ENCODE measurements at regions not wholly inside any gene's neighbourhood (a gene's known extent, or its start where the extent isn't known, plus 50 kb on each side); places are given as distances from the start of the nearest gene placed in this dataset.

GRCh38 chr12:105554223-105554678 is 223.8 kb downstream of the C12orf75 start:
- no peak overlapping the region for H3K27ac ChIP-seq (ENCODE audit: low read depth in 2 of 2, low read length in 2 of 2)
- H3K9ac ChIP-seq (ENCODE audit: low read depth in 1 of 2, low read length in 2 of 2) = no peak overlapping the region
- no peak overlapping the region for H3K4me3 ChIP-seq (ENCODE audit: low read length in 2 of 2)

DNA sequence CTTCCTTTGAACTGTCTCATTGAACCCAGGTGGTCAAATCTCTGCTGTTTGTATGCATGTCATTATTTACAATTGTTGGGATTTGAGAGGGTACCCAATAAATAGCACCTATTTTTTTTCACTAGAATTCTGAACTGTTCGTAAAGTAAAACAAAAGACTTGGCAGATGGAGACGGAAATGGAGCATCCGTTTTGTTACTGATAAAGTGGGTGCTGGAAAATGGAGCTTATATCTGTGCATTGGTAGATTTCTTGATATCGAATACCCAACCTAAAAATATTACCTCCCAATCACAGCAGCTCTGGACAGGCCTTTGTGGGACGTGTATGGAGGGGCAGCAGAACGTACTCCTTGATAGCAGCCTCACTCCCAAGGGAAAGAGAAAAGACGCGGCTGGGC is 224.4 kb downstream of the C12orf75 start:
- no peaks in the 10 kb centered on the region for H3K9me3 ChIP-seq (ENCODE audit: control insufficient read depth in 2 of 2, low read length in 2 of 2)
- H3K27ac ChIP-seq (ENCODE audit: low read depth in 2 of 2, low read length in 2 of 2) = no peak overlapping the region
- no peaks in the 10 kb centered on the region for H3K36me3 ChIP-seq (ENCODE audit: control insufficient read depth in 2 of 2, insufficient read depth in 2 of 2, low read length in 2 of 2)
- no peak overlapping the region for H3K4me3 ChIP-seq (ENCODE audit: low read length in 2 of 2)
- no peaks in the 10 kb centered on the region for H3K27me3 ChIP-seq (ENCODE audit: control insufficient read depth in 2 of 2, insufficient read depth in 2 of 2, low read length in 2 of 2)
- no peaks in the 10 kb centered on the region for H3K4me1 ChIP-seq (ENCODE audit: control insufficient read depth in 2 of 2, insufficient read depth in 2 of 2, low read length in 2 of 2)
- no peak overlapping the region for H3K9ac ChIP-seq (ENCODE audit: low read depth in 1 of 2, low read length in 2 of 2)

More at GRCh38 chr12:105554223-105554678, 223.8 kb downstream of the C12orf75 start:
- Histone ChIP-seq H3K36me3 (ENCODE audit: control insufficient read depth in 2 of 2, insufficient read depth in 2 of 2, low read length in 2 of 2) (no peaks in the 10 kb centered on the region), H3K27me3 (ENCODE audit: control insufficient read depth in 2 of 2, insufficient read depth in 2 of 2, low read length in 2 of 2) (no peaks in the 10 kb centered on the region), H3K4me1 (ENCODE audit: control insufficient read depth in 2 of 2, insufficient read depth in 2 of 2, low read length in 2 of 2) (no peaks in the 10 kb centered on the region), H3K9me3 (ENCODE audit: control insufficient read depth in 2 of 2, low read length in 2 of 2) (no peaks in the 10 kb centered on the region)

- Histone ChIP-seq H3K36me3 (ENCODE audit: control insufficient read depth in 2 of 2, insufficient read depth in 2 of 2, low read length in 2 of 2) (no peaks in the 10 kb centered on the region), H3K4me1 (ENCODE audit: control insufficient read depth in 2 of 2, insufficient read depth in 2 of 2, low read length in 2 of 2) (no peaks in the 10 kb centered on the region), H3K27ac (ENCODE audit: low read depth in 2 of 2, low read length in 2 of 2) (no peak overlapping the region), H3K9ac (ENCODE audit: low read depth in 1 of 2, low read length in 2 of 2) (no peak overlapping the region), H3K9me3 (ENCODE audit: control insufficient read depth in 2 of 2, low read length in 2 of 2) (no peaks in the 10 kb centered on the region), H3K27me3 (ENCODE audit: control insufficient read depth in 2 of 2, insufficient read depth in 2 of 2, low read length in 2 of 2) (no peaks in the 10 kb centered on the region), H3K4me3 (ENCODE audit: low read length in 2 of 2) (no peak overlapping the region)
Observed at GRCh38 chr12:105555556-105556295, 225.2 kb downstream of the C12orf75 start.

DNA sequence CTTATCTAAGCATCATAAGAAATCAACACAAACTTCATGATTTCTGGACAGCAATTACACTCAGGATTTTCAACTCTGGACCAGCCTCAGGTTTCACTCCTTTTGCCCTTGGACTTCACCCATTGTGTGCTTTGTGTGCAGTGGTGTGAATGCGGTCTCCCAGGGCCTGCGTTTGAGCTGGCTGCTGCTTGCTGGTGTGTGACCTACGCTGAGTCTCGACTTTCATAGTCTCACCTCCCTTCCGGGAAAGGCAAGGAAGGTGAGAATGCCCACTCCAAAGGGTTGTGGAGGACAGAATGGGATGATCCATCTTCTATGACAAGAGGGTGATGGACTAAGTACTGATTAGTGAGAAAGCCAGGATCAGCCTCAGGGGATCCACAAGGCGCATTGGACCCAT is 228.8 kb downstream of the C12orf75 start:
- Histone ChIP-seq H3K27me3 (ENCODE audit: control insufficient read depth in 2 of 2, insufficient read depth in 2 of 2, low read length in 2 of 2) (no peaks in the 10 kb centered on the region), H3K4me1 (ENCODE audit: control insufficient read depth in 2 of 2, insufficient read depth in 2 of 2, low read length in 2 of 2) (peaks cover 0 to 7% of the 10 kb centered on the region in 2 donors), H3K9me3 (ENCODE audit: control insufficient read depth in 2 of 2, low read length in 2 of 2) (no peaks in the 10 kb centered on the region), H3K27ac (ENCODE audit: low read depth in 2 of 2, low read length in 2 of 2) (no peak overlapping the region), H3K36me3 (ENCODE audit: control insufficient read depth in 2 of 2, insufficient read depth in 2 of 2, low read length in 2 of 2) (no peaks in the 10 kb centered on the region), H3K9ac (ENCODE audit: low read depth in 1 of 2, low read length in 2 of 2) (no peak overlapping the region), H3K4me3 (ENCODE audit: low read length in 2 of 2) (no peak overlapping the region)

- Histone ChIP-seq H3K27me3 (ENCODE audit: control insufficient read depth in 2 of 2, insufficient read depth in 2 of 2, low read length in 2 of 2) (no peaks in the 10 kb centered on the region), H3K9me3 (ENCODE audit: control insufficient read depth in 2 of 2, low read length in 2 of 2) (no peaks in the 10 kb centered on the region), H3K36me3 (ENCODE audit: control insufficient read depth in 2 of 2, insufficient read depth in 2 of 2, low read length in 2 of 2) (no peaks in the 10 kb centered on the region), H3K27ac (ENCODE audit: low read depth in 2 of 2, low read length in 2 of 2) (no peak overlapping the region), H3K4me3 (ENCODE audit: low read length in 2 of 2) (no peak overlapping the region), H3K9ac (ENCODE audit: low read depth in 1 of 2, low read length in 2 of 2) (no peak overlapping the region), H3K4me1 (ENCODE audit: control insufficient read depth in 2 of 2, insufficient read depth in 2 of 2, low read length in 2 of 2) (peaks cover 0 to 7% of the 10 kb centered on the region in 2 donors)
Observed at GRCh38 chr12:105561546-105562198, 231.2 kb downstream of the C12orf75 start.

DNA sequence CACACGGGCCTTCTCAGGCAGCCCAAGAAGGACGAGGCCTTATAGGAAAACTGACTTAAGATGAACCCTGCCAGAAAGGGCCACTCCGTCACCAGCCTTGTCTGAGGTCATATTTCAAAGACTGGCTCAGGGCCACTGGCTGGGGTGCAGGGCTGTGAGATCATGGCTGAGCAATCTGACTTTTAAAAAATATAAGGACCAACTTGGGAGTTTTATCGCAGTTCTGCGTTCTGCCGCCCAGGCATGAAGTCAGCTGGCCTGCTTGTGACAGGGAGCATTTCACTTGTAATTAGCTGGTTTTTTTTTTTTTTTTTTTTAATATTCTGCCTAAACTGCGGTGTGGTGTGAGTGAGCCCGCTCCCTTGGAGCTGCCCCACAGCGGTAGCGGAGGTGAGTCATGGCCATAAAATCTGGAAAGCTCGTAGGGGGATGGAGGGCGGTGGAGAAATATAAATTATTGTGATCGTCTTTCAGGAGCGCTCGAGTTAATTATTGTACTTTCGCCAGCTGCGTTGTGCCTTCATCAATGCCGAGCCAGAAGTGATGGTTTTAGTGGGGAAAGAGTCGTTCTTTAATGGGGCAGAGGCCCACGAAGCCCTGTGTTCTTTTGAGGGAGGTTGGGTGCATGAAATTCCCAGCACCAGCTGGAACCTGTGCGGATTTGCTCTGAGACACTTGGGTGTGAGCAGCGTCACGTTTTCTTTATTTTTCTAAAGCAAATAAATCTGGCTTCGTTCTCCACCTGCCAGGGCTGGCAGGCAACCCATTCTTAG is 231.9 kb downstream of the C12orf75 start:
- Histone ChIP-seq H3K27ac (ENCODE audit: low read depth in 2 of 2, low read length in 2 of 2) (no peak overlapping the region), H3K9ac (ENCODE audit: low read depth in 1 of 2, low read length in 2 of 2) (no peak overlapping the region), H3K4me1 (ENCODE audit: control insufficient read depth in 2 of 2, insufficient read depth in 2 of 2, low read length in 2 of 2) (peaks cover 0 to 7% of the 10 kb centered on the region in 2 donors), H3K9me3 (ENCODE audit: control insufficient read depth in 2 of 2, low read length in 2 of 2) (no peaks in the 10 kb centered on the region), H3K27me3 (ENCODE audit: control insufficient read depth in 2 of 2, insufficient read depth in 2 of 2, low read length in 2 of 2) (no peaks in the 10 kb centered on the region), H3K4me3 (ENCODE audit: low read length in 2 of 2) (peak overlapping the region; percentile 20 to 22), H3K36me3 (ENCODE audit: control insufficient read depth in 2 of 2, insufficient read depth in 2 of 2, low read length in 2 of 2) (no peaks in the 10 kb centered on the region)

DNA sequence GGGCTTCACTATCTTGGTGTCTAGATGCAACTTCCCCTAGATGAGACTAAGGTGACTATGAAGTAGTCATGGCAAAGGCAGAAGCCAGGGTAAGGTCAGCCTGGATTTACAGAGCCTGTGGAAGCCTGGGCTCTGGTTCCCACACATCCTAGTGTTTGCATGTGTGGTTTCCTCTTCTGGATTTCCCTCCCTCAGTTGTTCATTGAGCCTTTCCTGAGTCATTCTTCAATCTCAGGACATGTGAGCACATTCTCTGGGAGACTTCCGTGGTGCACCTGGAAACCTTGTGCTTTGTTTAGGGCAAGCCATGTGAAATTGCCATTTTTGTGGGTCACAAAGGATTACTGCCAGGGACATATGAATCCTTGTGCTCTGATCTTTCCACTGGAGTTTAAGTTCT is 236.6 kb downstream of the C12orf75 start:
- H3K9ac ChIP-seq (ENCODE audit: low read depth in 1 of 2, low read length in 2 of 2) = no peak overlapping the region
- H3K27ac ChIP-seq (ENCODE audit: low read depth in 2 of 2, low read length in 2 of 2) = no peak overlapping the region
- no peaks in the 10 kb centered on the region for H3K27me3 ChIP-seq (ENCODE audit: control insufficient read depth in 2 of 2, insufficient read depth in 2 of 2, low read length in 2 of 2)
- no peaks in the 10 kb centered on the region for H3K9me3 ChIP-seq (ENCODE audit: control insufficient read depth in 2 of 2, low read length in 2 of 2)
- H3K4me1 ChIP-seq (ENCODE audit: control insufficient read depth in 2 of 2, insufficient read depth in 2 of 2, low read length in 2 of 2) = peaks cover 0 to 4% of the 10 kb centered on the region in 2 donors
- H3K4me3 ChIP-seq (ENCODE audit: low read length in 2 of 2) = no peak overlapping the region
- H3K36me3 ChIP-seq (ENCODE audit: control insufficient read depth in 2 of 2, insufficient read depth in 2 of 2, low read length in 2 of 2) = no peaks in the 10 kb centered on the region

- Histone ChIP-seq H3K36me3 (ENCODE audit: control insufficient read depth in 2 of 2, insufficient read depth in 2 of 2, low read length in 2 of 2) (no peaks in the 10 kb centered on the region), H3K4me1 (ENCODE audit: control insufficient read depth in 2 of 2, insufficient read depth in 2 of 2, low read length in 2 of 2) (no peaks in the 10 kb centered on the region), H3K9ac (ENCODE audit: low read depth in 1 of 2, low read length in 2 of 2) (no peak overlapping the region), H3K4me3 (ENCODE audit: low read length in 2 of 2) (no peak overlapping the region), H3K27me3 (ENCODE audit: control insufficient read depth in 2 of 2, insufficient read depth in 2 of 2, low read length in 2 of 2) (no peaks in the 10 kb centered on the region), H3K9me3 (ENCODE audit: control insufficient read depth in 2 of 2, low read length in 2 of 2) (no peaks in the 10 kb centered on the region), H3K27ac (ENCODE audit: low read depth in 2 of 2, low read length in 2 of 2) (no peak overlapping the region)
Observed at GRCh38 chr12:105569886-105570285, 239.4 kb downstream of the C12orf75 start.

- Histone ChIP-seq H3K4me3 (ENCODE audit: low read length in 2 of 2) (no peak overlapping the region), H3K27me3 (ENCODE audit: control insufficient read depth in 2 of 2, insufficient read depth in 2 of 2, low read length in 2 of 2) (no peaks in the 10 kb centered on the region), H3K27ac (ENCODE audit: low read depth in 2 of 2, low read length in 2 of 2) (no peak overlapping the region), H3K9me3 (ENCODE audit: control insufficient read depth in 2 of 2, low read length in 2 of 2) (no peaks in the 10 kb centered on the region), H3K9ac (ENCODE audit: low read depth in 1 of 2, low read length in 2 of 2) (no peak overlapping the region), H3K4me1 (ENCODE audit: control insufficient read depth in 2 of 2, insufficient read depth in 2 of 2, low read length in 2 of 2) (no peaks in the 10 kb centered on the region), H3K36me3 (ENCODE audit: control insufficient read depth in 2 of 2, insufficient read depth in 2 of 2, low read length in 2 of 2) (no peaks in the 10 kb centered on the region)
Observed at GRCh38 chr12:105570944-105571343, 240.5 kb downstream of the C12orf75 start.

DNA sequence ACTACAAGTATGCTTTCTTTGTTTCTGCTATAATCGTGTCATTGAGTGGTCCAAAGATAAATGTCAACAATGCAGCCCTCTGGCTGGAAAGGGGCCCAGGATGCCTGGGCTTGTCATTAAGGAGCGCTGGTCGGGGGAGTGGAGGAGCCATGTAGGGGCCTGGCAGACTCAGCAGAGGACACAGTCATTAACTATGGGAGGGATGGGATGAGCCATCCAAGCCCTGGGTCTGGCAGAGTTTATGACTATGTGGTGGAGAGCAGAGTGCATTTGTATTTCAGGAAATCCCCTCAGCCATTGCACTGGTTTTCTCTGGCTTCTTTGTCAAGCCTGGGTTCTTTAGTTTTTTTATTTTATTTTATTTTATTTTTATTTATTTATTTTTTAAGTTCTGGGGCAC is 243.1 kb downstream of the C12orf75 start:
- Histone ChIP-seq H3K27me3 (ENCODE audit: control insufficient read depth in 2 of 2, insufficient read depth in 2 of 2, low read length in 2 of 2) (no peaks in the 10 kb centered on the region), H3K27ac (ENCODE audit: low read depth in 2 of 2, low read length in 2 of 2) (no peak overlapping the region), H3K36me3 (ENCODE audit: control insufficient read depth in 2 of 2, insufficient read depth in 2 of 2, low read length in 2 of 2) (no peaks in the 10 kb centered on the region), H3K9ac (ENCODE audit: low read depth in 1 of 2, low read length in 2 of 2) (no peak overlapping the region), H3K4me3 (ENCODE audit: low read length in 2 of 2) (no peak overlapping the region), H3K4me1 (ENCODE audit: control insufficient read depth in 2 of 2, insufficient read depth in 2 of 2, low read length in 2 of 2) (no peaks in the 10 kb centered on the region), H3K9me3 (ENCODE audit: control insufficient read depth in 2 of 2, low read length in 2 of 2) (no peaks in the 10 kb centered on the region)

Measured in mucosa of rectum (tissue), 2 donors.